ENCODE measurements at regions not wholly inside any gene's neighbourhood (a gene's known extent, or its start where the extent isn't known, plus 50 kb on each side); places are given as distances from the start of the nearest gene placed in this dataset.
"Not testable (repeated sequence)": the region's sequence is repeated elsewhere in the genome, so short reads cannot be mapped to it uniquely, and the experiment has no call there.

- no peak for DNase-seq
- no peak for TF ChIP-seq CTCF (IDR thresholded peaks at IDR 0.05)
- Mint-ChIP-seq H3K4me1 (no peaks in the 10 kb centered on the region), H3K27ac (no peak overlapping the region), H3K36me3 (ENCODE audit: low read depth) (no peaks in the 10 kb centered on the region), H3K27me3 (ENCODE audit: low read depth, poor library complexity) (peaks cover 4% of the 10 kb centered on the region), H3K4me3 (no peak overlapping the region), H3K9me3 (peaks cover under 1% of the 10 kb centered on the region)
Measured at GRCh38 chrX:113804291-113804690, 779.6 kb upstream of the HTR2C start.

GRCh38 chrX:113802837-113803236 is 781.0 kb upstream of the HTR2C start:
- Mint-ChIP-seq H3K27me3 (ENCODE audit: low read depth, poor library complexity) (peaks cover 4% of the 10 kb centered on the region), H3K4me1 (no peaks in the 10 kb centered on the region), H3K36me3 (ENCODE audit: low read depth) (no peaks in the 10 kb centered on the region), H3K9me3 (peaks cover 7% of the 10 kb centered on the region), H3K27ac (no peak overlapping the region), H3K4me3 (no peak overlapping the region)
- TF ChIP-seq CTCF (IDR thresholded peaks at IDR 0.05), result no peak
- DNase-seq, result no peak

GRCh38 chrX:113800955-113801354 is 782.9 kb upstream of the HTR2C start:
- Mint-ChIP-seq H3K27ac (no peak overlapping the region), H3K4me3 (no peak overlapping the region), H3K27me3 (ENCODE audit: low read depth, poor library complexity) (peaks cover 4% of the 10 kb centered on the region), H3K4me1 (no peaks in the 10 kb centered on the region), H3K36me3 (ENCODE audit: low read depth) (no peaks in the 10 kb centered on the region), H3K9me3 (peaks cover 17% of the 10 kb centered on the region)
- TF ChIP-seq CTCF (IDR thresholded peaks at IDR 0.05), result no peak
- no peak for DNase-seq

GRCh38 chrX:113793563-113793962 is 790.3 kb upstream of the HTR2C start:
- H3K4me1 Mint-ChIP-seq, result no peaks in the 10 kb centered on the region
- no peaks in the 10 kb centered on the region for H3K36me3 Mint-ChIP-seq (ENCODE audit: low read depth)
- no peak for TF ChIP-seq CTCF (IDR thresholded peaks at IDR 0.05)
- no peaks in the 10 kb centered on the region for H3K27me3 Mint-ChIP-seq (ENCODE audit: low read depth, poor library complexity)
- no peak overlapping the region for H3K27ac Mint-ChIP-seq
- peaks cover 19% of the 10 kb centered on the region for H3K9me3 Mint-ChIP-seq
- DNase-seq, result no peak
- H3K4me3 Mint-ChIP-seq, result no peak overlapping the region

- no peak overlapping the region for H3K4me3 Mint-ChIP-seq
- no peak overlapping the region for H3K27ac Mint-ChIP-seq
- no peaks in the 10 kb centered on the region for H3K36me3 Mint-ChIP-seq (ENCODE audit: low read depth)
- H3K4me1 Mint-ChIP-seq, result no peaks in the 10 kb centered on the region
- no peak for DNase-seq
- peaks cover 10% of the 10 kb centered on the region for H3K9me3 Mint-ChIP-seq
- no peak for TF ChIP-seq CTCF (IDR thresholded peaks at IDR 0.05)
- H3K27me3 Mint-ChIP-seq (ENCODE audit: low read depth, poor library complexity), result no peaks in the 10 kb centered on the region
Measured at GRCh38 chrX:113790987-113791386, 792.9 kb upstream of the HTR2C start.

- not testable (repeated sequence) for H3K4me1 Mint-ChIP-seq; H3K27me3 Mint-ChIP-seq (ENCODE audit: low read depth, poor library complexity); H3K27ac Mint-ChIP-seq; H3K4me3 Mint-ChIP-seq; H3K9me3 Mint-ChIP-seq; H3K36me3 Mint-ChIP-seq (ENCODE audit: low read depth); DNase-seq
Measured at GRCh38 chrX:113784754-113785153, 799.1 kb upstream of the HTR2C start.
